Peyer's patch (tissue), 4 donors: ENCODE measurements at regions not wholly inside any gene's neighbourhood (a gene's known extent, or its start where the extent isn't known, plus 50 kb on each side); places are given as distances from the start of the nearest gene placed in this dataset.

ENCODE experiments used
- DNase-seq, 3 donors: peaks; one replicate each; pipeline ENCODE4 v3.0.0-alpha.2; 2017 to 2019
- H3K27ac ChIP-seq, 4 donors: fragments of 200-600 bp; sonication (generic); one replicate each; pipeline ENCODE4 v1.5.1; 2016 to 2019
- H3K27me3 ChIP-seq, 2 donors: fragments of 200-600 bp; sonication (generic); one replicate each; pipeline ENCODE4 v1.5.1; 2019
- H3K36me3 ChIP-seq, 3 donors: fragments of 200-600 bp; sonication (generic); one replicate each; pipeline ENCODE4 v1.5.1; 2016 to 2019
- H3K4me1 ChIP-seq, 4 donors: fragments of 200-600 bp; sonication (generic); one replicate each; pipeline ENCODE4 v1.5.1; 2016 to 2019
- H3K4me3 ChIP-seq, 4 donors: fragments of 200-600 bp; sonication (generic); 1 replicate in 3 of 4; 2 replicates in 1 of 4; pipeline ENCODE4 v1.5.1; 2016 to 2019; ENCODE audit warnings: mild to moderate bottlenecking in 1 of 4
- H3K9me3 ChIP-seq, 4 donors: fragments of 200-600 bp; sonication (generic); one replicate each; pipeline ENCODE4 v1.5.1; 2016 to 2019; ENCODE audit warnings: mild to moderate bottlenecking in 1 of 4
- POLR2A ChIP-seq, 2 donors: fragments of 450-650 bp; IDR thresholded peaks; one replicate each; pipeline ENCODE4 v1.5.1; 2017; ENCODE audit warnings: antibody characterized with exemption in 2 of 2, mild to moderate bottlenecking in 2 of 2, moderate library complexity in 2 of 2
- TF ChIP-seq, protein P1 (sequence below), 6 experiments: fragments of 450-650 bp in 4 of 6; fragments of 200-600 bp in 2 of 6; sonication (generic) in 1 of 6; IDR thresholded peaks; one replicate each; pipeline ENCODE4 v1.5.1; 2017 to 2019; ENCODE audit warnings: antibody characterized with exemption in 6 of 6, mild to moderate bottlenecking in 3 of 6, moderate library complexity in 1 of 6

- TF ChIP-seq, protein P1, sequence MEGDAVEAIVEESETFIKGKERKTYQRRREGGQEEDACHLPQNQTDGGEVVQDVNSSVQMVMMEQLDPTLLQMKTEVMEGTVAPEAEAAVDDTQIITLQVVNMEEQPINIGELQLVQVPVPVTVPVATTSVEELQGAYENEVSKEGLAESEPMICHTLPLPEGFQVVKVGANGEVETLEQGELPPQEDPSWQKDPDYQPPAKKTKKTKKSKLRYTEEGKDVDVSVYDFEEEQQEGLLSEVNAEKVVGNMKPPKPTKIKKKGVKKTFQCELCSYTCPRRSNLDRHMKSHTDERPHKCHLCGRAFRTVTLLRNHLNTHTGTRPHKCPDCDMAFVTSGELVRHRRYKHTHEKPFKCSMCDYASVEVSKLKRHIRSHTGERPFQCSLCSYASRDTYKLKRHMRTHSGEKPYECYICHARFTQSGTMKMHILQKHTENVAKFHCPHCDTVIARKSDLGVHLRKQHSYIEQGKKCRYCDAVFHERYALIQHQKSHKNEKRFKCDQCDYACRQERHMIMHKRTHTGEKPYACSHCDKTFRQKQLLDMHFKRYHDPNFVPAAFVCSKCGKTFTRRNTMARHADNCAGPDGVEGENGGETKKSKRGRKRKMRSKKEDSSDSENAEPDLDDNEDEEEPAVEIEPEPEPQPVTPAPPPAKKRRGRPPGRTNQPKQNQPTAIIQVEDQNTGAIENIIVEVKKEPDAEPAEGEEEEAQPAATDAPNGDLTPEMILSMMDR (IDR thresholded peaks at IDR 0.05): no peak
- no peak for TF ChIP-seq POLR2A (IDR thresholded peaks at IDR 0.05)
- Histone ChIP-seq H3K4me3 (no peak overlapping the region), H3K36me3 (no peaks in the 10 kb centered on the region), H3K9me3 (no peaks in the 10 kb centered on the region), H3K27me3 (no peaks in the 10 kb centered on the region), H3K27ac (no peak overlapping the region), H3K4me1 (no peaks in the 10 kb centered on the region)
- no peak for DNase-seq
Observed at GRCh38 chr4:160127211-160127610, 1024.3 kb downstream of the RAPGEF2 start.

DNA sequence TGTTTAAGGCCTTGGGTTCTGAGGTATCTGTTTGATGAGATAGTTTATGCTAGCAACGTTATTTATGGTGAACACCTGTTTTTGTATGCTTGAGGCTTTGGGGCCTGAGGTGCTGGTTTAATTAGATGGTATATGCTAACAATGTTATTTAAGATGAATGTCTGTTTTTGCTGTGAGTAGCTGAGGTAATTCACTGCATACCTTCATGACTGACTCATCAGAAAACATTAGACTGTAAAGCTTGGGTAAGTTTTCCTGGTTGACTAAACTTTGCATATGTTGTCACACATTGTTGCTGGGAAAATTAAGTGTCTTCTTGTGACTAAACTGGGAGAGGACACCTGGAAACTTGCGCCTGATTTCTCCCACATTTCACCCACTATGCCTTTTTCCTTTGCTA lies 1026.6 kb downstream of the RAPGEF2 start:
- no peaks in the 10 kb centered on the region for H3K4me1 ChIP-seq
- no peaks in the 10 kb centered on the region for H3K36me3 ChIP-seq
- H3K27me3 ChIP-seq: no peaks in the 10 kb centered on the region
- H3K9me3 ChIP-seq: no peaks in the 10 kb centered on the region
- H3K4me3 ChIP-seq: no peak overlapping the region
- no peak for TF ChIP-seq POLR2A (IDR thresholded peaks at IDR 0.05)
- TF ChIP-seq, protein P1 (IDR thresholded peaks at IDR 0.05): no peak
- H3K27ac ChIP-seq: no peak overlapping the region
- no peak for DNase-seq

GRCh38 chr4:160136021-160136420 lies 1033.1 kb downstream of the RAPGEF2 start:
- Histone ChIP-seq H3K36me3 (no peaks in the 10 kb centered on the region), H3K4me1 (no peaks in the 10 kb centered on the region), H3K27ac (no peak overlapping the region), H3K27me3 (no peaks in the 10 kb centered on the region), H3K4me3 (no peak overlapping the region), H3K9me3 (no peaks in the 10 kb centered on the region)
- no peak for DNase-seq
- no peak for TF ChIP-seq POLR2A (IDR thresholded peaks at IDR 0.05)
- TF ChIP-seq, protein P1 (IDR thresholded peaks at IDR 0.05): no peak

DNA sequence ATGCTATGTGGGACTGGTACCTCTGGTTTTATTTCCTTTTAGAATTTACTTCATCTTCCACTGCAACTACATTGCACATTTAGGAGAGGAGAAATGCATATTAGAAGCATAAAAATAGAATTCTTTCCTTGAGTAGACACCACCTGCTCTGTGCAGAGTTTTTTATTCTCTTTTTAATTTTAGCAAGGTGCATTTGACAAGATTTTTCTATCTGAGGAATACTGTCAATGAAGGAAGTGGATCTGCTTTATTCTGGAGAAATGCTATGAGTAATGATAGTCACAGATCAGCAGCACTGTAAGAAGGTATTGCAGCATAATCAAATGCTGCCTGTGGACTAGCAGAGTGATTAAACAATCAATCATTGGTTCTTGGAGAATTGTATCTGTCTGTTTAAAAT lies 1038.3 kb downstream of the RAPGEF2 start:
- no peak for TF ChIP-seq POLR2A (IDR thresholded peaks at IDR 0.05)
- TF ChIP-seq, protein P1 (IDR thresholded peaks at IDR 0.05): no peak
- Histone ChIP-seq H3K27me3 (no peaks in the 10 kb centered on the region), H3K9me3 (no peaks in the 10 kb centered on the region), H3K4me1 (no peaks in the 10 kb centered on the region), H3K27ac (no peak overlapping the region), H3K36me3 (no peaks in the 10 kb centered on the region), H3K4me3 (no peak overlapping the region)
- no peak for DNase-seq

DNA sequence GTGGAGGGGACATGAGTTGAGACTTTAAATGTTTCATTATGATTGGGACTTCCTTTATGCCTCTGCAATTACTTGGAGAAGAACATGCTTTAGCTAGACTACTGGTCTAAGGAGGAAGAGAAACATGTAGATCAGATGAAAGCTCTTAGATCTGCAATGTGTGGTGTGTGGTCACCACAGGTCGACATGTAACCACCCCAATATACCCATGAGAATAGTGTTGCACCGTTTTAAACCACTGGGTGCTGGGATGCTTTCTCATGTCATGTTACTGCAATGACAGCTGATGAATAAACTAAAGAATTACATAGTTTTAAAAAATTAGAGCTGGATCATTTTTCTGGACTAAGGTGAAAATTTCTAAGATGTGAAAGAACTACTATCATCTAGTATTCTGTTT lies 1039.7 kb downstream of the RAPGEF2 start:
- Histone ChIP-seq H3K27ac (no peak overlapping the region), H3K4me1 (no peaks in the 10 kb centered on the region), H3K27me3 (no peaks in the 10 kb centered on the region), H3K36me3 (no peaks in the 10 kb centered on the region), H3K4me3 (no peak overlapping the region), H3K9me3 (no peaks in the 10 kb centered on the region)
- TF ChIP-seq POLR2A (IDR thresholded peaks at IDR 0.05): no peak
- TF ChIP-seq, protein P1 (IDR thresholded peaks at IDR 0.05): no peak
- DNase-seq: no peak

DNA sequence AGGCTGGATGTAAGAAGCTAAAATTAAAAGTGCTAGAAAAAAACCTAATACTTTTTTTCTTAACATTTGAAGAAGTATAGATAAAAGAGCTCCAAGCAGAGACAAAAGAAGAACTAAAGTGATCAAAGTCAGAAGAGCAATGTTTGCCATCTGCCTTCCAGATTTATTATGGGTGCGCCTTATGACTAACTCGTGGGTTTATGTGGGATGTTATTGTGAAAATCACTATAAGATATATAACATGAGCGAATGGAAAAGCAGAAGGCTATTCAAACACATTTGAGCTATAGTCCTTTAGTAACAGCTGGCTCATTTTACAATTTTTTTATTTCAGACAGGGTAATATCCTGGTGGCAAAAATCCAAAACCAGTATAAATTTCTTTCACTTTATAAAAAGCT lies 1040.7 kb downstream of the RAPGEF2 start:
- no peak for TF ChIP-seq POLR2A (IDR thresholded peaks at IDR 0.05)
- TF ChIP-seq, protein P1 (IDR thresholded peaks at IDR 0.05): no peak
- H3K9me3 ChIP-seq: no peaks in the 10 kb centered on the region
- H3K4me1 ChIP-seq: no peaks in the 10 kb centered on the region
- no peak overlapping the region for H3K27ac ChIP-seq
- no peak for DNase-seq
- no peaks in the 10 kb centered on the region for H3K36me3 ChIP-seq
- no peak overlapping the region for H3K4me3 ChIP-seq
- H3K27me3 ChIP-seq: no peaks in the 10 kb centered on the region
